Thoracic aorta (tissue), 2 donors: ENCODE measurements at regions not wholly inside any gene's neighbourhood (a gene's known extent, or its start where the extent isn't known, plus 50 kb on each side); places are given as distances from the start of the nearest gene placed in this dataset.

Experiments
- ATAC-seq: fragments of 150-250 bp; one replicate; pipeline ENCODE4 v1.8.0; 2017; ENCODE audit warnings: low read depth; ENCODE audit not compliant: insufficient number of reproducible peaks, low FRiP score
- DNase-seq: peaks from one replicate; pipeline ENCODE4 v3.0.0-alpha.2; 2020; ENCODE audit warnings: low spot score
- H3K27ac ChIP-seq, 2 donors: fragments of 200-600 bp; sonication (generic); 1 replicate in 1 of 2; 2 replicates in 1 of 2; pipeline ENCODE4 v1.5.1; 2016; ENCODE audit warnings: mild to moderate bottlenecking in 2 of 2, moderate library complexity in 2 of 2
- H3K27me3 ChIP-seq: fragments of 200-600 bp; sonication (generic); replicated peaks from 2 replicates; pipeline ENCODE4 v1.6.0; 2016; ENCODE audit warnings: mild to moderate bottlenecking; ENCODE audit not compliant: insufficient read depth
- H3K36me3 ChIP-seq: fragments of 200-600 bp; sonication (generic); one replicate; pipeline ENCODE4 v1.5.1; 2016
- H3K4me1 ChIP-seq, 2 donors: fragments of 200-600 bp; sonication (generic); 1 replicate in 1 of 2; 2 replicates in 1 of 2; pipeline versions ENCODE4 v1.5.1 to v1.6.0; 2016; ENCODE audit warnings: low read depth in 2 of 2, mild to moderate bottlenecking in 1 of 2; ENCODE audit not compliant: control insufficient read depth in 1 of 2
- H3K4me3 ChIP-seq: fragments of 200-600 bp; sonication (generic); 2 replicates; pipeline ENCODE4 v1.5.1; 2016; ENCODE audit warnings: mild to moderate bottlenecking
- H3K9me3 ChIP-seq: fragments of 200-600 bp; sonication (generic); 2 replicates; pipeline ENCODE4 v1.5.1; 2016
- CTCF ChIP-seq: fragments of 200-600 bp; sonication (generic); IDR thresholded peaks from one replicate; pipeline ENCODE4 v1.5.1; 2019; ENCODE audit warnings: antibody characterized with exemption

- TF ChIP-seq CTCF: no peak
- no peak overlapping the region for H3K4me3 ChIP-seq
- no peak for ATAC-seq
- no peaks in the 10 kb centered on the region for H3K36me3 ChIP-seq
- no peak overlapping the region for H3K27ac ChIP-seq
- H3K9me3 ChIP-seq: no peaks in the 10 kb centered on the region
- DNase-seq: no peak
- no peaks in the 10 kb centered on the region for H3K4me1 ChIP-seq
- no peaks in the 10 kb centered on the region for H3K27me3 ChIP-seq
Observed at GRCh38 chr20:11752336-11752735, 165.4 kb upstream of the BTBD3 start.

DNA sequence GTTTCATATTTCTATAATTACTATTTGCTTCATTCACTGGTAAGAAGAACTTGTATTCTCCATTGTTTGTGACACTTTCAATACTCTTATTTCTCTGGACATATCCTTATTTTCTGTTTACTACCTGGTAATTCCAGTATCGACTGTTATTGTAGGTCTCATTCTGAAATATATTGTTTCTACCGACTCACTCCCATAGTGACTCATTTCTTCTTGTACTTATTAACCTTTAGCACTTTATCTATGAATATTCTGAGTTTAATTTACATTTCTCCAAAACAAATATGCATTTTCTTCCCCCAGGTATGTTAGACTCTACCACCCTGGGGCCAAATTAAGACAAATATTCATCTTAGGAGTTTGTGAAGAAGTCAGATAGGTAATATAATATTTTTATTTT, 164.5 kb upstream of the BTBD3 start:
- no peaks in the 10 kb centered on the region for H3K27me3 ChIP-seq
- TF ChIP-seq CTCF: no peak
- DNase-seq (no peak), ATAC-seq (no peak)
- H3K4me1 ChIP-seq: no peaks in the 10 kb centered on the region
- no peaks in the 10 kb centered on the region for H3K36me3 ChIP-seq
- no peaks in the 10 kb centered on the region for H3K9me3 ChIP-seq
- no peak overlapping the region for H3K4me3 ChIP-seq
- no peak overlapping the region for H3K27ac ChIP-seq

DNA sequence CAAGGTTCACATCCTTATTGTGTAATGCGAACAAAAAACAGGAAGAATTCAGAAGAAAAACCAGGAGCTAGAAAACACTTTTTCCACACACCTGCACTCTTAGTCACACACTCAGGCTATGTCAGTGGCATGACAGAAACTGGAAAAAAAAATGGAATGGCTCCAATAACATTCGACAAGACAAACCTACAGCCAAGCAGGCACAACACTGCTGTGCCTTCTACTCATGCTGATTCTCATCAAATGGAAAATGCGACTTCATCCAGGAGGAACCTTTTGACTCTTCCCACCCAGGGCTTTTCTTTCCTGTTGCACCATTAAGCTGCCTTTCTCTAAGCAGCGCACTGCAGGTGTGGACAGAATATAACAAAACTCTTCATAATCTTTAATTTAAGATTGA, 163.2 kb upstream of the BTBD3 start:
- no peak for TF ChIP-seq CTCF
- no peaks in the 10 kb centered on the region for H3K9me3 ChIP-seq
- H3K27ac ChIP-seq: no peak overlapping the region
- no peaks in the 10 kb centered on the region for H3K27me3 ChIP-seq
- H3K4me3 ChIP-seq: no peak overlapping the region
- H3K4me1 ChIP-seq: no peaks in the 10 kb centered on the region
- no peaks in the 10 kb centered on the region for H3K36me3 ChIP-seq
- ATAC-seq (no peak), DNase-seq (no peak)

DNA sequence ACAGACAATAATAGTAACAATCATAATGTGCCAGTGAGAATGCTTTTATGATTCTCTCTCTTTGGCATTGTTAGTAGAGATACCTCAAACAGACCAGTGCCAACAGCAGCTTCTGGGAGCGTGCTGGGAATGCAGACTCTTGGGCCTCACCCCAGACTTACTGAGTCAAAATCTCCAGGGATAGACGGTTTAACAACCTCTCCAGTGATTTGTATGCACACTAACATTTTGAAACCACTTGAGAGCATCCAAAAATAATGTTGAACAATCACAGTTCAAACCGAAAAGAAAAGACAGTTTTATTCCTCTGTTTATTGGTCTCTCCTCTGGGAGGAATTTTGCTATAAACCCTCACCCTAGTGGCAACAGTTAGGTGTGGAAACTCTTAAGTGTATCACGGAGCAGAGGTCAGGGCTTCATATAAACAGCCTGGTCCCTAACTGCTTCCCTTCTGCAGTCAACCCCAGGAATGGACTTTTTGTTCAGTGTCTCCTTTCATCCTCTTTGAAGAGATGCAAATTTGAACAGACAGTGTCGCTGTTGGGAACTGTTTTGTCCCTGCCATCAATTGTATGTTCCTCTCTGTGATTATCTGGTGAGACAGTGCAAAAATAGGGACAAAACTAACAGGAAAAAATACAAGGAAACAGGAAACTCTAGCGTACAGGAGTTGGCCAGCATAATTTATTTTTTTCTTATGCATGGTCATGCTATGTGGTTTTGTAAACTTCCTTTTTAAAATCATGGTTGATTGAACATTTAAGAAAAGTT, 162.4 kb upstream of the BTBD3 start:
- Histone ChIP-seq H3K36me3 (no peaks in the 10 kb centered on the region), H3K4me1 (no peaks in the 10 kb centered on the region), H3K4me3 (no peak overlapping the region), H3K27ac (no peak overlapping the region), H3K27me3 (no peaks in the 10 kb centered on the region), H3K9me3 (no peaks in the 10 kb centered on the region)
- no peak for ATAC-seq
- TF ChIP-seq CTCF: no peak
- no peak for DNase-seq

GRCh38 chr20:11761497-11761896, 156.2 kb upstream of the BTBD3 start:
- ATAC-seq (no peak), DNase-seq (no peak)
- no peak overlapping the region for H3K27ac ChIP-seq
- no peaks in the 10 kb centered on the region for H3K4me1 ChIP-seq
- no peaks in the 10 kb centered on the region for H3K27me3 ChIP-seq
- H3K4me3 ChIP-seq: no peak overlapping the region
- no peaks in the 10 kb centered on the region for H3K9me3 ChIP-seq
- H3K36me3 ChIP-seq: no peaks in the 10 kb centered on the region
- no peak for TF ChIP-seq CTCF
